Superior temporal gyrus (tissue), 1 donor: ENCODE measurements at regions not wholly inside any gene's neighbourhood (a gene's known extent, or its start where the extent isn't known, plus 50 kb on each side); places are given as distances from the start of the nearest gene placed in this dataset.
"Not testable (repeated sequence)": the region's sequence is repeated elsewhere in the genome, so short reads cannot be mapped to it uniquely, and the experiment has no call there.

Experiments
- DNase-seq: peaks from one replicate; pipeline ENCODE4 v3.0.0-alpha.2; 2016; ENCODE audit errors: extremely low spot score

DNA sequence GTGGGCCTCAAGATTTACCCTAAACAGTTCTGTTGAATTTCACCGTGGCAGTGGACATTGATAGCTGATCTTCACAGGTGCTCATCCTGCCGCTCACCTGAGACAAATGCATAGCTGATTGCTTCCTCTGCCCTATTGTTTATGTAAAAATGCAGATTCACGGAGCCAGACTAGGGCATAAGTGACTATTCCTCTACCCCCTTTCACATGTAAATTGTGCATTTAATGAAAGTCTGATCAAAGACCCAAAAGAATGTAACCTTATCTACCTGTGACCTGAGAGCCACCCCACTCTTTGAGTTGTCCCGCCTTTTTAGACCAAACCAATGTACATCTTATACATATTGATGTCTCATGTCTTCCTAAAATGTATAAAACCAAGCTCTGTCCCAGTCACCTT lies 312.4 kb upstream of the CDH5 start:
- DNase-seq: no peak

DNA sequence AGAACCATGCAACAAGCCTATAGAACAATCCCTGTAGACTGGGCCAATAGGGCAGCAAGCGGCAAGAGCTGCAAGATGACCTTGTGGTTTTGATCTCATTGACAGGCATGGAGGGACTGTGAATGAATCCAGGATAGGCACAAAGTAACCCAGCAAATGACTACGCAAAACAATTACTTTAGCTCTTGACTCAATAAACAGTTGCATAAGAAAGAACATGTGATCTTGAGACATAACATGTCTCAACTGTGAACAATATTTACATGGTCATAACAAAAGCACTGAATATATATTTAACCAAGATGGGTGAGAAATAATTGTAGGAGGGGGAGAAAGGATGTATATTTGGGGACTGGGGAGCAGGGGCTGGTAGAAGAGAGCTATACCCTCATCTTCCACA lies 313.7 kb upstream of the CDH5 start:
- no peak for DNase-seq

DNA sequence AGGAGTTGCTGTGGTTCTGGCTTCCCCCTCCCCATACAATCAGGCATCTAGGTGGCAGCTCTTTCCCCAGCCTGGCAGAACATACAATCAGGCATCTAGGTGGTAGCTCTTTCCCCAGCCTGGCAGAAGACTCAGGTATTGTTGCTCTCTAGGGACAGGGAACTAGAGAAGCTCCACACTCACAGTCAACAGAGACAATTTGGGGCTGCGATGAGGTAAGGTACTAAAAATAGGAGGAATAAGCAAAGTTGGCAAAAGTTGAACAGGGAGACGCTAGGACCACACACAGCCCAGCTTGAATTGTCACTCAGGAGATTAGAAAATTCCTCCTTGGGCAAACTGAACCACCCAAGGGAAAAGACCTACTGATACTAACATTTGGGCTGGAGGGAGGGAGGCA lies 315.5 kb upstream of the CDH5 start:
- no peak for DNase-seq

GRCh38 chr16:66049865-66050264 lies 316.6 kb upstream of the CDH5 start:
- no peak for DNase-seq

GRCh38 chr16:66045626-66046025 lies 320.9 kb upstream of the CDH5 start:
- no peak for DNase-seq

DNA sequence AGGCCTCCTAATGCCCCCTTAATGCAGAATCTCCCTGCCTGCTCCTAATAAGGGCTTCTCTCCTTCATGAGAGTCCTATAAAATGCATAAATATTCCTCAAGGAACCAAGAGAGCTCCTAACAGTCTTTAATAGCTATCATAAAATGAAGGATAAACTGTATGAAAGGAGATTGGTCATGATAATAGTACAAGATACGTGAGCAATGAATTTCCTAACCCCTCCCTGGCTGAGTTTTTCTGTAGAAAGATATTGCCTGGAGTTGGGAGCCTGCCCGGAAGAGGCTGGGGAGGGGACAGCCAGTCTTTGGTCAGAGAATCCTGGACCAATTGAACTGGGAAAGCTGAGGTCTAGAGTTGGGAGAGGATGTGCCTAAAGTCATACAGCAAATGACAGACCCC lies 321.9 kb upstream of the CDH5 start:
- DNase-seq: no peak

DNA sequence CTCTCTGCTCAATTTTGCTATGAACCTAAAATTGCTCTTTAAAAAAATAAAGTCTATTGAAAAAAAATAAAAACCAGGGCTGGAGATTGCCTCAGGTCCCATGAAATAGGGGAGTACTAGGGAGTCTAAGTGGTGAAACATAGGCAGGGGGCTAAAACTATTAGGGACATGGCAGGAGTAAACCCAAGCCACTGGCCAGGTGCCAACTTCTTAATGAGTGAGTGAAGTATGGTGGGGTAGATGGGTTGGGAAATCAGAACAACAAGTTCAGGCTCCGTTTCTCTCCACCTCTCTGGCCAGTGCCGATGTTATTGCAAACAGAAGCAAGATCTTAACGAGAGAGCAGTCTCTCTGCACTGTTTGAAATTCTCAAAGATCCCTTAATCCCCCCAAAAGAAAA lies 322.4 kb upstream of the CDH5 start:
- DNase-seq: no peak

GRCh38 chr16:66043326-66043725 lies 323.2 kb upstream of the CDH5 start:
- no peak for DNase-seq

DNA sequence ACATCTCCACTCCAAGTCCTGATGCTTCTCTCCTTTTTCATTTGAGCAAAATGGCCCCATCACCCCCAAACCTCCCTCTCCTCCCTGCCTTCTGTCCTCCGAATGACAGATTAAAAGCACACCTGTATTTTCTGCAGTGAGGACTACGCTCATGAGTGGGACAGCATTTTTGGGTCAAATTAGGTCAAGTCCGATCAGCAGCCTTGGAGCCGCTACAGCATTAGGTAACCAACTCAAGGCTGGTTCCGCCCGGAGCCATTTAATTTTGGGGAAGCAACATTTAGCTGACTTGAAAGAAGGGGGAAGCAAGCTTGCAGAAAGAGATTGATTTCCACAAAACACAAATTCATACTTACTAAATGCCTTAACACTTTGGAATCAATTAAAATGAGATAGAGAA lies 324.1 kb upstream of the CDH5 start:
- DNase-seq: no peak

GRCh38 chr16:66041907-66042306 lies 324.6 kb upstream of the CDH5 start:
- DNase-seq: no peak

DNA sequence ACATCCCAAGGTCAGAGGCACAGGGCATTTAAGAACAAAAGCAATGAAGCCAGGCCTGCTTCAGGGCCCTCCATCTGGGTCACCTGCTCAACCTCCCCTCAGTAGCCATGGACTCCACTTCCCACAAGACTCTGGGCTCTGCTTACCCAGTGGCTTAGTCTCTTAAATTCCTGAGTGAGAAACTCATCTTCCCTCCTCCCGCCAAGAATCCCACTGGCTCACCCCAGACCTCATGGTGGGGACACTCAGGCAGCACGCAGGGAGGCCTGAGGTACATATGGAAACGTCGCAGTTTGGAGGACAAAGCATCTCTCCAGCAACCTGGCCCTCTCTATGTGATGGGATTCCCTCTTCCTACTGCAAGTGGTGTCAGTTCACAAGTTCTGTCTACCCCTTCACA lies 326.7 kb upstream of the CDH5 start:
- no peak for DNase-seq

DNA sequence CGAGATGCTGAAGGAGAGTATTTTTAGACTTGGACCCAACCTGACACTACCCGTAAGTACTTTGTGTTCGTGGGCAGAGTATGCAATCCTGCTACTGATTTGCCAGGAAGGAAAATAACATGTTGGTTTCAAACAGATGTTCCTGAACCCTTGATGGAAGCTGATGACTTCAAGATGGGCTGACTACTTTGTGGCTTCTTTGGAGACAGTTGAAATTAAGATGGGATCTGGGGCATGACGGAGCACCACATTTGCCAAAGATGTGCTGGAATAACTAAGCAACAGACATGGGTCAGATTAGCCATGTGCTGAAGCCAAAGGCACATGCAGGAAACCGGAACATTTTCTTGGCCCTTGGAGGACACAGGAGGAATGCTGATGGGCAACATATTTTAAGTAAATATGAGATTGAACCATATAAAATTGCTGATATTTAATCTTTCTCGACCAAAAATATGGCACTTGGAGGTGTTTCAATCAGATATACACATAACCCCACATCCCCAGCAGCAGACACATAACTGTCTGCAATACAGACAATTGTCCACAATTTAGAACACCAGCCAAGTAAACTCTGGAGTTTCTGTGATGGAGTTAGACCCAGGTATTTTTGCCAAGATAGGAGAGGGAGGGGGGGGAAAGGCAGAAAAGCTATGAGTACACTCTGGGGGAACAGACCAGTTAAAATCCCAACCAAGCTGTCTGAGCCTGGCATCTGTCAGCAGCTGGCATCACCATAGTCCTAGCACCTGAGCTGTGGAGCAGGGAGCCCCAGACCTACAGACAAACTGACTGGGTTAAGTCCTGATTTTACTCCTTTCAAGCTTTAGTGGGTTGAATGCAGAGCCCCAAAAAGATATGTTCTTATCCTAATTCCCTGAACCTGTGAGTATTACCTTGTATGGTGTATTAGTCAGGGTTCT lies 329.4 kb upstream of the CDH5 start:
- peak; percentile 29 for DNase-seq

- no peak for DNase-seq
Measured at GRCh38 chr16:66036184-66036583, 330.3 kb upstream of the CDH5 start.

- no peak for DNase-seq
Measured at GRCh38 chr16:66035096-66035495, 331.4 kb upstream of the CDH5 start.

GRCh38 chr16:66032841-66033240 lies 333.6 kb upstream of the CDH5 start:
- DNase-seq: no peak

DNA sequence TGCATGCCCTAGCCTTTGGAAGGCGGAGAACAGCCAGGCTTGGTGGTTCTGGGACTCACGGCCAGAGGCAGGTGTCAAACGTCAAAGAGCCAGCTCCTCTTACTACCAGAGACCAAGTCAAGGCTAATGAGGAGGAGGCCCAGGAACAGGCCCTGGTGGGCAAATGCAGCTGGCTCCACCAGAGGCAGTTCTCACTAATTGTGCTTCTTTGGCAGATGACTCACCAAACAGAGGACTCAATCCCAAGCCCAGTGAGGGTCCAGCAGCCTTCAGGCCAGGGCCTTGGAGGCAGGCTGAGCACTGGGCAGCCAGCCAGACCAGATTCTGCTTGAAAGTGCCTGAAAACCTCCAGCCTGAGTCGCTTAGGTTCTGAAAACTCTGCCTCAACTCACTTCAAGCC lies 336.5 kb upstream of the CDH5 start:
- no peak for DNase-seq

- DNase-seq: no peak
Measured at GRCh38 chr16:66028510-66029216, 337.8 kb upstream of the CDH5 start.

GRCh38 chr16:66026787-66027330 lies 339.6 kb upstream of the CDH5 start:
- DNase-seq: no peak

GRCh38 chr16:66026211-66026610 lies 340.3 kb upstream of the CDH5 start:
- no peak for DNase-seq

DNA sequence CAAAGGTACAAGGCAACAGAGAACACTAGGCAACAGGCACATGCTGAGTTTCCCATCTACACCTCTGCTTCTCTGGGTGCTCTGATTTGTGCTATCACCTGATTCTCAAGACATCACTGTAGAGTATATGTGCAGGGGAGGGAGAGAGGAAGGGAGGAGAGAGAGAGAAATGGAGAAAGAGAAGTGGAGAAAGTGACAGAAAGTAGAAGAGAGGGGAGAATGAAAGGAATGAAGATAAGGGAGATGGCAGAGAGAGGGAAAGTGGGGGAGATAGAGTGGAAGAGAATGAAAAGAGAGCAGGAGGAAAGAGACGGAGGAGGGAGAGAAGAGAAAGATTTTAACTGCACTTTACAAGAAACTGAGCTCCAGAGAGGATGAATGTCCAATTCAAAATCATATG lies 340.7 kb upstream of the CDH5 start:
- no peak for DNase-seq

GRCh38 chr16:66024567-66024966 lies 341.9 kb upstream of the CDH5 start:
- DNase-seq: not testable (repeated sequence)

DNA sequence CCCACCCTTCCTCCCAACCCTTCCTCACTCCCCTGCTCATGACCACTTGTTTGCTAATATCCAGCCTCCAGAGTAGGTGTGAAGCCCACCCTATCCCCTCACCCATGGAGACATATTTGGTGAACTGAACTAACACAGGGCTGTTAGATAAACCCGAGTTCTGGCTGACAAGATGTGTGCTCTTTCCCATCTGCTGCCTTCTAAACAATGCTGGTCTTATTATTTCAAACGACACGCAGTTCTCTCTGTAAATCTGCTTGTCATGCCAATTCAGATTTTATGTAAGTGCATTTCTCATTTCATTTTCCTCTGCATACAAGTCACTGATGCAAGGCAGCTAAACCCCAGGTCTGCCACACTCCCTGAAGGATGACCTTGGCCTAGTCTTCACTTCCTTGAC lies 343.0 kb upstream of the CDH5 start:
- no peak for DNase-seq

DNA sequence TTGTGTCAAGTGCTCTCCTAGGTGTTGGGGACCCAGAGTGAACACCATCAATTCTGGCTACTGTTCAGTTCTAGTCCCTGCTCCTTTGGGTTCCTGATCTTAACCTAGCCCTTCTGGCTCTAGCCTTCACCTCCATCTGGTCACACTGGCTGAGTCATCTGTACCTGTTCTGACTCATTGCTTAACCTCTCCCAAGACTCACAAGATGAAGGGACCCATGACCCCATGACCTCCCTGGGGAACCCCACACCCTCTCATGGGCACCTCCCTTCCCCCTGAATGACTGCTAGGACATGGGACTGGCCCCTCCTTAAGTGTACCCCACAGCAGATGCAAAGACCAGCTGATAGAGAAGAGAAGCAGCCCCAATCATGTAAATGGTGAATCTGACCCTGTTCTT lies 345.8 kb upstream of the CDH5 start:
- DNase-seq: no peak
